ENCODE measurements at regions not wholly inside any gene's neighbourhood (a gene's known extent, or its start where the extent isn't known, plus 50 kb on each side); places are given as distances from the start of the nearest gene placed in this dataset.
A peak's percentile ranks its signal among the peaks of the same experiment; 100 is the strongest.

- DNase-seq: no peak
These were observed 195.2 kb upstream of the C1QTNF7 start for GRCh38 chr4:15232366-15233263.

DNA sequence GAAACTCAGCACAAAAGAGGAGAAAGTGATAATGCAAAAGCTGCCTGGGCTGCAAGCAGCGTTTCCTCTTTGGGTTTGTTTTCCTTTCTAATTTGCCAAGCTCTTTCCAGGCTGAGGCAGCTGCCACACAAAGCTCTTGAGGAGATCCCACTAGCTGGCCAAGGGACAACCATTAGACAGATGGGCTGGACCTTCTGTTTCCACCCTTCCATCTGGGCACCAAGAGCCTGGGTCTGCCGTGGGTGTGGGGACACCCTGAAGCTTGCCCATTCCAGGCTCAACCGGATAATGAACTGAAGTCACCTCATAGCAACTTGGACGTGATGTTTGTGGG is 194.6 kb upstream of the C1QTNF7 start:
- DNase-seq: peak; percentile 59

DNA sequence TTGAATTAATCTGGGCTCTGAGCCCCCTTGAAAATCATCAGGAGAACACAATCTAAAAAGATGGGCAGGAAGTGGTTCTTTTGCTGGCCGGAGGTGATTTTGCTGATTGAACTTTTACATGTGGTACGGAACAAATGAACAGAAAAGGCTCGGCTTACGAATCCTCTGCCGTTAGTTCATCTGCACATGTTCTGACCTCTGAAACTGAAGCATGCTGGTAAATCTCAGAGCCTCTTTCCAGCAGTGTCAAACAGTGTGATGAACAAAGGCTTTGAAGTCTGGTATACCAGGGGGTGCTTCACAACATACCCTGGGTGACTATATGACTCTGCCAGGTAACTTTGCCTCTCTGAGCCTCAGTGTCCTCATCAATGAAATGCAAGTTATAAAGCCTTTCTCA is 194.2 kb upstream of the C1QTNF7 start:
- no peak for DNase-seq

DNA sequence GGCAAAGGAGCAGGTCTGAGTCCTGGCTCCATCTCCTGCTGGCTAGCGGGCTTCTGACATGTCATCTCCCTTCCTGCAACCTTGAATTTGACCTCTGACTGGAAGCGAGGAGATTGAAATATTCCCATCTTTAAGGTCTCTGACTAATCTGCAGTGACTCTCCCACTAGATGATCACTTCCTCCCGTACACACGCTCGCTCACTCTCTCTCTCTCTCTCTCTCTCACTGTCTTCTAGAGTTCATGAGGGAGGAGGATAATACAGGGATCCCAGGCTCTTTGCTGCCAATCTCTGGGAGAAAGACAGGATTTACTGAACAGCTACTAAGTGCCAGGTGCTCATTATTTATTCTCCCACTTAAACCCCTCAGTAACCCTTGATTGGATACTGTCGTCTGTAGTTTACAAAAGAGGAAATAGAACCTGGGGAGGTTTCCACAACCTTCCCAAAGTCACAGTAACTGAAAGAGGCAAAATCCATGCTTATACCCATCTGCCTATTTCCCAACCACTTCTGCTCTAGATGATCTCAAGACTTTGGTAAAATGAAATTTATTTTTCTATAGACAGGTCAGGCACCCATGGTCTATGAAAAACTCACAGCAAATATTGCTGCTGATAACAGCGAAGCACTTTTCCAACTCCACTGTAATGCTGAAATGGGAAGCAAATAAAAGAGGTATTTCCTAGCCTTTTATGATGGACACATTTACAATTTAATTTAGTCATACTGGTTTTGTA is 193.5 kb upstream of the C1QTNF7 start:
- DNase-seq: no peak

GRCh38 chr4:15234856-15235126 is 193.0 kb upstream of the C1QTNF7 start:
- peak; percentile 59 for DNase-seq

DNA sequence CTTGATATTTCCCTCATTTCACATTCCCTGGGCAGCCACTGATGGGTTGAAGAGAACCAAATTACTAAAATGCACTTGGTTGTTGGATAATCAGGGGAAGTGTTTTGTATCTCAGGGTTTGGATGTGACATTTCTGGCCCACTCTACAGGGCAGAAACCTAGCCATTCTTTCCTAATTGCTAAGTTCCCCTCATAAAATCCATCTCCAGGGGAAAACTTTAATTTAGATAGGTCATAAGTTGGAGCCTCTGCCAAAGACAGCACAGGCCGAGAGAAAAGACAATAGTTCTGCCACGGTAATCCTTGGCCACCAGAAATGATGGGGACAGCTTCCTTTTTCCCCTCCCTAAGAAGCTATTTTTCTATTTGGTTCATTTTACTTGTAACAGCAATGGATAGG is 192.7 kb upstream of the C1QTNF7 start:
- DNase-seq: no peak

DNA sequence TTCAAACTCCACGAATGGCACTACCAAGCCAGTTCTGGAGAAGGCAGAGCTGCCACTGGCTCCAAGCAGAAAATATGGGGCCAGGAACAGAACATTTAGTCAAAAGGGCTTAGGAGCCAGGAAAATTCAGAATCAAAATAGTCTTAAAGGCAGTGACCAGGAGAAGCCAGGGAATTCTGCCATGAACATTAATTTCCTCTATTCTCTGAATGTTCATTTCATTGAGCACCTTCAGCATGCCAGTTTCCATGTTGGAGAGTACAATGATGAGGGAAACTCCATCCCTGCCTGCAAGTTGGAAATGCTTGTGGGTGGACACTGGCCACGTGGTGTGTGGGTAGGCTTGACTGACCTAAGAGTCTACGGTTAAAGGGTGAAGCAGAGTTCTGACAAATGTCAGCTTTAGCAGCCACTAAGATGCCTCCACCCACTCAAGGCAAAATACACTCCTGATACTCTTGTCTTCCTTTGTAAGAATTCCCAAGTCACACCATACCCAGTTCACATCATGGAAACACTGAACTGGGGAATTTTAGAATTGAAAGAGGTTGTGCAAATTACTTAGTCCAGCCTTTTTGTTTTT is 190.1 kb upstream of the C1QTNF7 start:
- DNase-seq: no peak

DNA sequence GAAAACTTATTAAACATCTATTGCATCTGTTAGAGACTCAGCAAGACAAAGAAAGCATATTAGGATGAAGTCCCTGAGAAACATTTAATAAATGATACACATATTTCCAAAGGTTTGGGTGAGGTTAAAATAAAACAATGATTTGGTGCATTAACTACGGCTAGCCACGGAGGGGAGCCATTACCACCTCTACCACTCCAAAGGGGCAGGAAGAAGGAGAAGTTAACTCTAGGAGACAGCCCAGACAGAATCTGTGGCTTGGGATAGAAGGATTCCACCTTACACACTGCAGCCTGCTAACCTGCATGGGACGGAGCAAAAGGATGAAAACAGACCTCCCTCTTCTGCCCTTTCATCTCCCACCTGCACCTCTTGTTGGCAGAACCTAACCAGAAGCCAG is 189.1 kb upstream of the C1QTNF7 start:
- peak; percentile 60 for DNase-seq

DNA sequence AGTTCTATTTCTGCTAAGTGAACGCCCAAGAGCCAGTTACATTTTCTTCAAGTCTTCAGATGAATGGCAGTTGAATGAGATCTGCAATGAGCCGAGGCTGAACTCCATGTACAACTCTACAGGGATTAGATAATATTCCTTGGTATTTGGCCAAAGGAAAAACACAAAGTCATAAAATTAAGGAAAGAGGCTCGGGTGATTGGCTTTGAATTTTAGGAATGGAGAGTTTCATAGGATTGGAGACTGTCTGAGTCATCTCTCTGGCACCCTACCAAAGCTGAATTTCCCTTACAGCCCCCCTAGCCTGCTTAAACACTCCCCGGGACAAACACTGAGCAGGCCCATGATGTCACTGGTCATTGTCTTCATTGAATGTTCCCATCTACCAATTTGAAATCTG is 188.0 kb upstream of the C1QTNF7 start:
- DNase-seq: no peak

DNA sequence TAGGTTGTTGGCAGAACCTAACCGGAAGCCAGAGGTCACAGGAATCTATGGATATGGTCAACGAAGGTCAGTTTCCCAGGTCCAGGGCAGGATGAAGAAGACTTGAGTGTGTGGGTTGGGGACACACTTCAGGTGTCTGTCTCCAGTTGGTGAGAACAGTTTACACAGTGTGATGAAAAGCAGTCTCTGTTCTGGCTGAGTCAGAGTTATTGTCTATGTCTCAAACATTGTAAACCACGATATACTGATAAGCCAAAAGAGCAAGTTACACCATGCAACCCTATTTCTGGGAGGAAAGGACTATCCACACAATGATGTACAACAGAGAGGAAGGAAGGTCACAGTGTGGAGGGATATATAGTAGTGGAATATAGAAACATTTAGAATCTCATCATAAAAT is 187.1 kb upstream of the C1QTNF7 start:
- DNase-seq: no peak

DNA sequence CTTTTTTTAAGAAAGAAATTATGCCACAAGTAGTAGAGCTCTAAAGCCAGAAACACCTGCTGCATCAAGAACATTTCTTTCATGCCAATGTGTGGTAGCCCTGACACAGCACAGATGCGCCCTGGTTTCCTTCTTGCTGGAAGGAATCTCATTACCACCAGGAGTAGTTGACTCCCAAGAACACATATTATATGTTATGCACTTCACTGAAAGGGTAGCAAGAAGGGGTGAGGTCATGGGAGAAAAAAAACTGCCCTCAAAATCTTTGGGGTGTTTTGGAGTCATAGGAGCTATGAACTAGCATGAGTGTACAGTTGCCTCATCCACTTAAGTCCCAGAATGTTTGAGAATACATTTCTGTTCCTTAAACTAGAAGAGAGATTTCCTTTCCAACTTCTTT is 185.8 kb upstream of the C1QTNF7 start:
- no peak for DNase-seq

DNA sequence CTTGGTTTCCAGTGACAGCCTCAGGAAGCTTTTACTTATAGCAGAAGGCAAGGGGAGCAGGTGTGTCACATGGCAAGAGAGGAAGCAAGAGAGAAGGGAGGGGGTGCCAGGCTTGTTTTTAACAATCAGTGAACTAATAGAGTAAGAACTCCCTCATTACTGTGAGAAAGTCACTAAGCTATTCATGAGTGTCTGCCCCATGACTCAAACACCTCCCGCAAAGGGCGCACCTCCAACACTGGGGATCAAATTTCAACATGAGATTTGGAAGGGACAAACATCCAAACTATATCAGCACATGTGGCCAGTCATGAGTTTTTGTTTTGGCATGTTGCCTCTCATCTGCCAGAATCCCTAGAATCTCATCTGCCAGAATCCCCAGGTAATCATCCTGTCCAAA is 183.5 kb upstream of the C1QTNF7 start:
- no peak for DNase-seq

DNA sequence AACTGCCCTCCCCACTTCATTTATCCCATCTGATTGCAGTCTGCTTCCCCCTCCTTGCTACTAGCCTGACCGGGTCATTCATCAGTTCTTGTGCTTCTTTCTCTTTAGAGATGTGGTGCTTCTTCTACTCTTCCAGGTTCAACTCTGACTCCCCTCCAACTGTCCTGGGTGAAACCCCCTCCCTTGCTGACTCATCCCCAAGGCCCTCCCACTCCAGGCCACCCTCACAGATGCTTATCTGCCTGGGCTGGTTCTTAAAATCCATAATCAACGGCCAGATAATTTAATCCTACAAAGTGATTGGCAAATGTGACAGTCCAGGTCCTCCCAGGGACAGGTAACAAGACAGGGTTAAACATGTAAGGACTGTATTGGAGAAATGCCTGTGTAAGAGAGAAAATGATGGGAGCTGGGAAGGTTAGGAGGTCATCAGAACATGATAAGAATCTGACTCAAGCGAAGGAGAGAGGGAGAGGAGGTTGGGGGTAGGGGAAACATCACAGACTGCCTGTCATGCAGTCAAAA is 182.8 kb upstream of the C1QTNF7 start:
- DNase-seq: no peak

DNA sequence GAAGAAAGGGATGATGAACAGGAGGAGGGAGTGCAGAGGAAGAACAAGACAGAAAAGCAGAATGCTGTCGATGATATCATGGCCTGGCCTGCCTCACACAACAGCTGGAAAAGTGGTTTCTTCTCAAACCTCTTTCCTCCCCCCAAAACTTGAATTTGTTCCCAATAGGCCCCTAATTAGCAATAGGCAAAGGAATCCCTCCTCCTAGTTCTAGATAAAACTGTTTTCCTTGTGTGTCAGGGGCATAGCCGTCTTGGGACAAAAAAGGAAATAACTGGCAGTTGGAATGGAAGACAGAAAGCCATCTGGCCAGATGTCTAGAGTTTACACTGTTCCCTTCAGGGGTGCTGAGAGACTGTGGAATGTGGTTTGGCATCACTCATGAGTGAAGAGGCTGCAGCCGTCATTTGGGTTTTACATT is 177.8 kb upstream of the C1QTNF7 start:
- DNase-seq: no peak

DNA sequence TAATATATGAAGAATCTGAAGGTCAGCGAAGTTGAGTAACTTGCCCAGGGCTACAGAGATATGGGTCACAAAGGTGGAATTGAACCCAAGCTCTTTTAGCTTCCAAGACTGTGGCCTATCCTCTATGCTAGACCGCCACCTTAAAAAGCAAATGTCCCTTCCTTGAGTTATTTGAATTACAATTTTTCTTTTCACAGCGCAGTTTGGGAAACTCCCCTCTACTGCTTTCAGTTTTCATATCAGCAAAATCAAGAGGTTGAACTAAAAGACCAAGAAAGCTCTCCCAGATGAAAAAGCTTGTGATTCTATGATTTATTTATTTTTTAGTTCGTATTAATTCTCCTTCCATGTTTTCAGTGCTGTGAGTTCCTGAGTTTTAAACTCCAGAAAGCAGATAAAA is 174.5 kb upstream of the C1QTNF7 start:
- no peak for DNase-seq

DNA sequence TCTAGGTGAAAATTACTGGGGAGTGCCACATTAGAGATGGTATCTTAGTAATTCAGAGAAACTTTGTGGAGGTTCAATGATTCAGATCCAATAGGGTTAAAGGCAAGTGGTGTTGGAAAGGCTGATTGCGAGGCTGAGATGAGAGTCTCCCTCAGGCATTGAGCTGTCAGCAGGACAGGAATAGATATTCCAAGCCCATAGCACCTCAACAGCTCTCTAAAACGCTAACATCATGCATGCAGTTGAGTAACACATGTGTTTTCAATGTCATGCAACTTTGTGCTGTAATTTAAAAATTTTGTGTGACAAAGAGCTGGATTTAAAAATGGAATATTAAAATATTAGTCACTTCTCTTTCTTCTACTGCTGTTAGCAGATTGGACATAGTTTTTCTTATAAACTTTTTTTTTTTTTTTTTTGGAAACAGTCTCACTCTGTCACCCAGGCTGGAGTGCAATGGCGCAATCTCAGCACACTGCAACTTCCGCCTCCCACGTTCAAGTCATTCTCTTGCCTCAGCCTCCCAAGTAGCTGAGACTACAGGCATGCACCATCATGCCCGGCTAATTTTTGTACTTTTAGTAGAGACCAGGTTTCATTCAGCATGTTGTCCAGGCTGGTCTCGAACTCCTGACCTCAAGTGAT is 173.5 kb upstream of the C1QTNF7 start:
- DNase-seq: no peak

GRCh38 chr4:15255537-15255936 is 172.3 kb upstream of the C1QTNF7 start:
- DNase-seq: no peak

GRCh38 chr4:15260758-15261157 is 167.1 kb upstream of the C1QTNF7 start:
- no peak for DNase-seq

GRCh38 chr4:15262396-15262795 is 165.4 kb upstream of the C1QTNF7 start:
- DNase-seq: no peak

- no peak for DNase-seq
These were observed 157.6 kb upstream of the C1QTNF7 start for GRCh38 chr4:15270201-15270600.

DNA sequence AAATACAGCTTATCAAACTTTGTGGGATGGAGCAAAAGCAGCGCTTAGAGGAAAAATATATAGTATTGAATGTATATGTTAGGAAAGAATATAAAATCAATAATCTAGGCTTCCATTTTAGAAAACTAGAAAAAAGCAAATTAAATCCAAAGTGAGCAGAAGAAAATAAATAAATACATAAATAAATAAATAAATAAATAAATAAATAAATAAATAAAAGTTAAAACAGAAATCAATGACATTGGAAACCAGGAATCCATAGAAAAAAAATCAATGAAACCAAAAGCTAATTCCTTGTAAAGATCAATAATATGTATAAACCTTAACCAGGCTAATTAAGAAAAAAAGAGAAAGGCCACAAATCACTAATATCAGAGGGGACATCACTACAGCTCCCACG is 141.8 kb upstream of the C1QTNF7 start:
- DNase-seq: no peak

DNA sequence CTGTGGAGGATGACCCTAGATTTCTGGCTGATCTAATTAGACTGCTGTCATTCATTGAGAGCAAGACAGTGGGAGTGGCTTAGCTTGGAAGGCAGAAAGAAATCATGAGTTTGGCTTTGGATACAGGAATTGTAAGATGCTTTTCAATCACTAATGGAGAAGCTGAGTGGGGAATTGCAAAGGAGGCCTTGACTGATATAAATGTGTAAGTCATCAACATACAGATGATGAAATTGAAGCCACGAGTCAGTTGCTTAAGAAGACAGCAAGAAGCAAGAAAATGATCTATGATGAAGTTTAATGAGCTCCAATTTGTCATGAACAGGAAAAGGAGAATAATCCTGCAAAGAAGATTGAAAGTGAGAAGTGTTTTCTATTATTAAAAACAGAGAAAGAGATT is 136.7 kb upstream of the C1QTNF7 start:
- no peak for DNase-seq

DNA sequence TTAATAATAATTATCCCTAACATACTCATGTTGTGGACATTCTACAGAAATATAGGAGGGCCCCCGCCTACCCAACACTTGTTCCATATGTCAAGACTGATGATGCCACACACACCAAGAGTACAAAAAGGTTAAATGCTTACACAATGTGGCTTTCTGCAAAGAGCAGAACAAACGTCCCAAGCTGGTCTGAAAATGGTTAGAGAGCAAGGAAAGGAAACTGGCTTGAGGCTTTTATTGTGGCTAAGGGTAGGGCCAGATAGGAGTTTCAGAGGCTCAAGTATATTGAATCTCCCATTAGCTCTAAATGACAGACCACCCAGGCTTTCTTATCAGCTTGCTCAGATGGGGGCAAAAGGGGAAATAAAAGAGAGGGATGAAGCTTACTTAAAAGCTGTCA is 134.1 kb upstream of the C1QTNF7 start:
- DNase-seq: no peak

DNA sequence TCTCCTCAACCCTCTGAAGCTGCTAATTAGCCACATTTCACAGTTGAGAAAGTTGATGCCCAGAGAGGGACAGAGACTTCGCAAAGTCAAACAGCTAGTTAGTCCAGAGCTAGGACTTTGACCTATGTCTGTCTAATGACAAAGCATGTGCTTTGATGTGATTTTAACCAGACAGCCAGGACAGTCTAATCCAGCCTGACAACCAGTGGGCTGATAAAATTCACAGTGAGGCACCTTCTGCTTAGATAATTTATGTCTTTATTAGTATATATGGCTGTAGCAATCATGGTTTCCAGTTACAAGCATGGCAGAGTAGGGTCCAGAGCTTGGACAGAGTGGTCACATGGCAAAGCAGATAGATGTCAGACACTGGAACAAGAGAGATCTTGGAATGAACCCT is 133.6 kb upstream of the C1QTNF7 start:
- no peak for DNase-seq

Data from right forelimb (tissue), 1 donor.